GM19372 (cell line): ENCODE measurements at regions not wholly inside any gene's neighbourhood (a gene's known extent, or its start where the extent isn't known, plus 50 kb on each side); places are given as distances from the start of the nearest gene placed in this dataset.

Experiments used
- ATAC-seq: cut with Tn5 transposase; IDR thresholded peaks from one replicate; pipeline ENCODE4 v1.9.1; 2021; ENCODE audit warnings: mild to moderate bottlenecking, low read depth, moderate library complexity; ENCODE audit not compliant: unreplicated experiment

GRCh38 chr21:16667395-16667794 is 845.4 kb upstream of the CXADR start:
- no peak for ATAC-seq

- no peak for ATAC-seq
These were observed 837.9 kb upstream of the CXADR start for GRCh38 chr21:16674949-16675348.

- no peak for ATAC-seq
These were observed 836.5 kb upstream of the CXADR start for GRCh38 chr21:16676391-16676790.

GRCh38 chr21:16678429-16679160 is 834.2 kb upstream of the CXADR start:
- ATAC-seq = no peak

GRCh38 chr21:16695074-16695473 is 817.8 kb upstream of the CXADR start:
- no peak for ATAC-seq

- ATAC-seq = no peak
These were observed 805.6 kb upstream of the CXADR start for GRCh38 chr21:16707274-16707673.

GRCh38 chr21:16708101-16708835 is 804.6 kb upstream of the CXADR start:
- no peak for ATAC-seq

GRCh38 chr21:16709866-16710550 is 802.8 kb upstream of the CXADR start:
- ATAC-seq = no peak

- ATAC-seq = no peak
These were observed 801.1 kb upstream of the CXADR start for GRCh38 chr21:16711757-16712156.

GRCh38 chr21:16713331-16714117 is 799.3 kb upstream of the CXADR start:
- ATAC-seq = no peak

GRCh38 chr21:16740511-16740910 is 772.3 kb upstream of the CXADR start:
- no peak for ATAC-seq

GRCh38 chr21:16741141-16741665 is 771.6 kb upstream of the CXADR start:
- ATAC-seq = no peak

- no peak for ATAC-seq
These were observed 770.7 kb upstream of the CXADR start for GRCh38 chr21:16742131-16742641.

- ATAC-seq = no peak
These were observed 770.1 kb upstream of the CXADR start for GRCh38 chr21:16742741-16743140.

GRCh38 chr21:16743317-16743716 is 769.5 kb upstream of the CXADR start:
- no peak for ATAC-seq

GRCh38 chr21:16750926-16751325 is 761.9 kb upstream of the CXADR start:
- ATAC-seq = no peak

- ATAC-seq = no peak
These were observed 761.0 kb upstream of the CXADR start for GRCh38 chr21:16751695-16752474.

GRCh38 chr21:16752475-16752857 is 760.4 kb upstream of the CXADR start:
- ATAC-seq = no peak

- ATAC-seq = no peak
These were observed 757.8 kb upstream of the CXADR start for GRCh38 chr21:16755061-16755460.

- ATAC-seq = no peak
These were observed 745.6 kb upstream of the CXADR start for GRCh38 chr21:16767201-16767600.
